ENCODE measurements at regions not wholly inside any gene's neighbourhood (a gene's known extent, or its start where the extent isn't known, plus 50 kb on each side); places are given as distances from the start of the nearest gene placed in this dataset.

- TF ChIP-seq CTCF (IDR thresholded peaks at IDR 0.05; ENCODE audit: low read depth, low read length, poor library complexity, severe bottlenecking) (no peak), EZH2phosphoT487 (IDR thresholded peaks at IDR 0.05; ENCODE audit: borderline replicate concordance, low read length) (no peak)
These were observed 196.9 kb upstream of the ETV3 start for GRCh38 chr1:157335056-157335455.
